Neural progenitor cell (in vitro differentiated cells): ENCODE measurements at regions not wholly inside any gene's neighbourhood (a gene's known extent, or its start where the extent isn't known, plus 50 kb on each side); places are given as distances from the start of the nearest gene placed in this dataset.

Experiments
- CTCF ChIP-seq: fragments of 200-600 bp; sonication (generic); IDR thresholded peaks from 2 replicates; pipeline ENCODE4 v1.5.1; 2017; ENCODE audit warnings: antibody characterized with exemption, mild to moderate bottlenecking
- EZH2 ChIP-seq: fragments of 200-600 bp; sonication (generic); IDR thresholded peaks from 2 replicates; pipeline ENCODE4 v1.6.1; 2017; ENCODE audit warnings: antibody characterized with exemption, mild to moderate bottlenecking, moderate library complexity

- TF ChIP-seq CTCF (no peak), EZH2 (no peak)
These were observed 367.9 kb upstream of the SLIT2 start for GRCh38 chr4:19883841-19884240.
